ENCODE measurements at regions not wholly inside any gene's neighbourhood (a gene's known extent, or its start where the extent isn't known, plus 50 kb on each side); places are given as distances from the start of the nearest gene placed in this dataset.

GRCh38 chr2:241953324-241953928, 83.9 kb downstream of the RTP5 start:
- no peak for TF ChIP-seq EZH2 (IDR thresholded peaks at IDR 0.05)
- TF ChIP-seq POLR2AphosphoS5 (IDR thresholded peaks at IDR 0.05; ENCODE audit: borderline replicate concordance, low read depth, low read length): no peak
